HK-2 (cell line): ENCODE measurements at regions not wholly inside any gene's neighbourhood (a gene's known extent, or its start where the extent isn't known, plus 50 kb on each side); places are given as distances from the start of the nearest gene placed in this dataset.
"Not testable (repeated sequence)": the region's sequence is repeated elsewhere in the genome, so short reads cannot be mapped to it uniquely, and the experiment has no call there.

Experiments used
- DNase-seq: peaks from one replicate; pipeline ENCODE4 v3.0.0-alpha.2; 2018; ENCODE audit not compliant: unreplicated experiment

DNA sequence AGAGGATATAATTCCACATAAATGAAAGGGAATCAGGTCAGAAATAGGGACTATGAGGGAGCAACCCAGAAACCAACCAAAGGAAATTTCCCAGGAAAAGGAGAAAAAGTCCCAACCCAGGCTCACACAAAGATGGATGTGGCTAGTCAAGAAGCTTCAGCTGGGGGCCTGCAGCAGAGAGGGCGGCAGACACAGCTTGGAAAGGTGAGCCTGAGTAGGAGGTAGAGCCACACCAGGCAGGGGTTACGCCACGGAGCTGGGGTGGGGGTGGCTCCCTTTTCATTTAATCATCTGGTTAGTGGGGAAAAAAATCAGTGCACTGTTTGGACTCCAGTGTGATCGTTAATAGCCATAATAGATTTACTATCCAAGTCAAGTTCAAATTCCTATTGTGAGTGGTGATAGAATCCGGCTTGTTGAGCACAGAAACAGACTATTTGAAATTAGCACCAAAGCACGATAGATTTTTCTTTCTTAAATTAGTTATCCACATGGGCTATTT lies 220.6 kb downstream of the TPBG start:
- no peak for DNase-seq

DNA sequence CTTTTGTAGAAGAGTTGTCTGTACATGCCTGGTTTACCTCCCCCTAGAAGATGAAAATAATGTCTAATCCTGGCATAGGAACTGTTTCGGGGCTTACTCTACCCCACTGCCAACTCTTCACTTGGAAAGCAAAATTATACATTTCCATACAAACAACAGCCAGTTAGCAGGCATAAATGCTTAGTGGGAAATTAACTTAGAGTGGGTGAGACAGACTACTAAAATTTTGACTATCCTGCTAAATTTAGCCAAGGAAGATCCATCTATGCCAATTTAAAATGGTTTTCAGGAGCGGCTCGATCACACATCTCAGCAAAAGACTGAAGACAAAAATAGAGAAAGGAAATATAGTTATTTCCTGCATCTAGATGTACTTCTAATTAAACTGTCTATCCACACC lies 221.2 kb downstream of the TPBG start:
- DNase-seq: no peak

DNA sequence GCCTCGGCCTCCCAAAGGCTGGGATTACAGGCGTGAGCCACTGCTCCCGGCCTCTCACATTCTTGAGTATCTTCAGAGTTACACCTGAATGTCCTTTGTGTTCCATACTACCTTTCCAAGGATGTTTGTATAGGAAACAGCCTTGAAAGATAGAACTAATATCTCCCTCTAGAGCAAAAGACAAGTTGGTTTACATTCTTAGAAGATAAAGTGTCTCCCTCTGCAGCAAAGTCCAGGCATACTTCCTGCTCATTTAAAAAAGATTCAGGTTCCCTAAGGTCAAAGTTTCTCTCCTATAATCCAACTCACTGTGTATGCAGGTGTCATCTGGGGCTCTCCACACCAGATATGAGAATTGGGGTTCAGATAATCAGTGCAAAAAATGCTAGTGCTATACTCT lies 224.4 kb downstream of the TPBG start:
- no peak for DNase-seq

DNA sequence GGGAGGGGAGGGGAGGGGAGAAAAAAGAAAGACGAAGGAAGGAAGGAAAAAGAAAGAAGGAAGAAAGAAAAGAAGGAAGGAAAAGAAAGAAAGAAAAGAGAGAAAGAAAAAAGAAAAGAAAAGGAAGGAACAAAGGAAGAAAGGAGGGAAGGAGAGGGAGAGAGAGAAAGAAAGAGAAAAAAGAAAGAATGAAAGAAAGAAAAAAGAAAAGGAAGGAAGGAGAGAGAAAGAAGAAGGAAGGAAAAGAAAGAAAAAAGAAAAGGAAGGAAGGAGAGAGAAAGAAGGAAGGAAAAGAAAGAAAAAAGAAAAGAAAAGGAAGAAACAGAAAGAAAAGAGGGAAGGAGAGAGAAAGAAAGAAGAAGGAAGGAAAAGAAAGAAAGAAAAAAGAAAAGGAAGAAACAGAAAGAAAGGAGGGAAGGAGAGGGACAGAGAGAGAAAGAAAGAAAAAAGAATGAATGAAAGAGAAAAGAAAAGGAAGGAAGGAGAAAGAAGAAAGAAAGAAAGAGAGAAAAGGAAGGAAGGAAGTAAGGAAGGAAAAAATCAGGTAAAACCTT lies 225.3 kb downstream of the TPBG start:
- no peak for DNase-seq

DNA sequence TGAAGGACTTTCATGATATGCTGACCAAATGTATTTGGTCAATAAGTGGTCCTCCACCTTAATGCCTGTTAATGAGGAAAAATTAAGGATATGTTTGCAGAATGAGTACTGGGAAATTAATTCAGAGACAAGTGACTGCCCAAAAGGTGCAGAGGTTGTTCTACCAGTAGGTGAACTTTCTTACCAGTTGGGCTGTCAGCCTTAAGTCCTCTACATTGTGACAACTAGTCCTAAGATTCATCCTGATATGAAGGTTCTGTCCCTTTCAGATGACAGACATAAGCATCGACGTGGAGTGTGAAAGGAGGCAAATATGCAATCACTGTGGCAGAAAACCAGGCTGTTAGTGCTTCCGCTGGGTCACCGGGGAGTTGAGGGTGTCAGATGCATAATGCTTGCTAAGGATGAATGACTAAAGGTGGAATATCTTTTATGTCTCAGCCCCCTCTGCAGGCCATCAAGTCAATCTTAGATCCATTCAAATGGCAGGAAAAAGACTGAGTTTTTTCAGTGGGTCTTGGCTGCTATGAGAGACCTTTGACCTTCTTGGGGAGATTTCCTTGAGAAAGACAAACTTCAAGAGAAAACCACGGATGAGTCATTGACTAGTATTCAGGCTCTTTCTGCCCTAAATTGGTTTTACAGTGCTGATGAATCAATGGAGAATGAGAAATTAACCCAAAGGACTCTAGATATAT lies 226.0 kb downstream of the TPBG start:
- peak; percentile 41 for DNase-seq

DNA sequence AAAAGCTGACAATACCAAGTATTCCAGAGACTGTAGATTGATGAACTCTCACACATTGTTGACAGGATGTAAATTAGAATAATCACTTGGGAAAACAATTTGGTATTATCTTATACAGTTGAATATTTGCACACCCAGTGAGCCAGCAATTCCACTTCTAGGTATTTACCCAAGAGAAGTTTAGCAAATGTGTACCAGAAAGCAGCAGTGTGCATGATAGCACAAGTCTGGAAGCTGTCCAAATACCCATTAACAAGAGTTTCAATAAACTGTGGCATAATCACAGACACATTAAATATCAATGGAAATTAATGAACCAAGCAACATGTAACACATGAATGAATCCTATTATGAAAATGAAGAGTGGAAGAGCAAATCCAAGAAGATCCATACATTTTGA lies 233.6 kb downstream of the TPBG start:
- DNase-seq: no peak

DNA sequence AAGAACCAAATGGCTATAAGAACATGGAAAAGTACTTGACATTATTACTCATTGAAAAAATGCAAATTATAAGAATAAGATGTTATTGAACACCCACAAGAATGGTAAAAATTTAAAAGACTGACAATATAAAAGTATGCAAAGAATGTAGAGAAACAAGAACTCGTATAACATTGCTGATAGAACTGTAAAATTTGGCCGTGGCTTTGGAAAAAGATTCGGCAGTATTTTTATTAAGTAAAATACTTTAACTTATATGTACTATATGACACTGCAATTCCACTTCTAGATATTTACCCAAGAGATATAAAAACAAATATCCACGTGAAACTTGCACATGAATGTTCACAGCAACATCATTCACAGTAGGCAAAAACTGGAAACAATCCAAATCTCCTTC lies 239.2 kb downstream of the TPBG start:
- no peak for DNase-seq

DNA sequence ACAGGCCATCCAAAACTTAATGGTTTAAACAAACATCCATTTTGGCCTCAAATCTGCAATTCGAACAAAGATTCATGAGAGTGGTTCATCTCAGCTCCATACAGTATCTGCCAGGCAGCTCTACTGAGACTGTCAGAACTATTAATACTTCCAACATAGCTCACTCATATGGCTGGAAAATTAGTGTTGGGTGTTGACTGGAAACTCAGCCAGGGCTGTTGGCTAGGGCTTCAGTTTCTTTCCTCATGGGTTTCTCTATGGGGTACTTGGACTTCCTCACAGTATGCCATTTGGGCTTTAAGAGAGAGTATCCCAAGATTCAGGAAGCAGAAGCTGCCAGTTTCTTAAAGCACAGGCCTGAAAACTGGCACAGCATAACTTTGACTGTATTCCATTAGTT lies 240.3 kb downstream of the TPBG start:
- DNase-seq: no peak

DNA sequence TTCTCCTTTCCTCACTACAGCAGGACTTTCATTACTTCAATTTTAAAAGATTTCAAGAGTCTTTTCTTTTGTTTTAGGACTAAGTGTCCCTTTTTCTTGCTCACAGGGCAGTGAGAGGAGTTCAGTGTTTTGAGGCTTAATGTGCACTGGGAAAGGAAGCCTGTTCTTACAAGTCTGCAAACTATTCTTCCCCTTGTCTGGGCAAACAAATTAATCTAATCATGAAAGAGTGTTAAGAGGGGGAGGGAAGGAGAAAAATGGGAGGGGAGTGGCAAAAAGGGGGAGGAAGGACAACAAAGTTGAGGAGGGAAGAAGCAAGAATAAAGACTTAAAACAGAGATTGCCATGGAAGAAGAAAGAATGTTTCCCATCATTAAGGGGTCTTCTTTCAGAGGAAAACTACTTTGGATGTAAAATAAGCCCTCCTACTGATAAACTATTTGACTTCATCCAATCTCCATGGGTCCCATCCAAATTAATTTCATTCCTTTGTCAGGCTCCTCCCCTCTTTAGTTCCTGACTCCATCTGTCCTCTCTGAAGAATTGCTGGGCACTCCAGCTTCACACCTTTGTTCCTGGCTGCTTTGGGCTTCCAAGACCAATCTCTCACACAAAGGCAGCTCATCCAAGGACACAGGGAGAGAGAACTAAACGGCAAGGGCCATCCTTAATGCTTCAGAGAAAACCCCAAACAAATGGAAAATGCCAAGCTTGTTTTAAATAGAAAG lies 244.5 kb downstream of the TPBG start:
- no peak for DNase-seq

DNA sequence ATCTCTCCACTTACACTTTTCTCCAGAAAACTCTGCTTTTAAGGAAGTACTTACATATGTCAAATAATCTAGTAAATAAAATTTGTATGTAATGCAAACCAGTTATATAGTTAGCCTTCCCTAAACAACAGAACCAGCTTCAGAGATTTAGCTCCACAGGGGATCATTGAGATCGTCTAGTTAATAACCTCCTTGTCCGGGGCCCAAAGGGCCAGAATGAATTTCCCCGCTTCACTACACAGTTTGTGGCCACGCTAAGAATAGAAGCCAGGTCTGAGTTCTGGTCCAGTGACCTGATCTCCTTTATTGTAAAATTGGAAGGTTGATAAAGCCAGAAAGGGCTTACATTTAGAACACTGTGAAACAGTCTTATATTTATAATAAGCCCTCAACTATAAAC lies 245.2 kb downstream of the TPBG start:
- no peak for DNase-seq

DNA sequence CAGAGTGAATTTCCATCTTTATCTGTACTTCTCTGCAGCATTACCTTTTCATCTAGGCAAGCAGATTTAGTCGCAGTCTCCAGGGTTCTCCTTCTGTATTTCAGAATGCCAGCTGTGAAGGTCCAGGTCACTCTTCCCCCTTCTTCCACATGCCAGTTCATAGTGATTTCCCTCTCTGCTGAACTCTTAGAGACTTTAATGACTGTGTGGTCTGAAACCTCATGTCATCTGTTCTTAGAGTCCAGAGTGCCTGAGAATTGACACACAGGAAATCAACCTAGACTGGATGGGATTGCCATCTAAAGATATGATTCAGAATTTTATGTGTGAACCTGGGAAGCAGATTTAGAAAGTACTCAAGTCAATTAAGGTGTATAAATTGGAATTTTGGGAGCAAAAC lies 248.1 kb downstream of the TPBG start:
- no peak for DNase-seq

DNA sequence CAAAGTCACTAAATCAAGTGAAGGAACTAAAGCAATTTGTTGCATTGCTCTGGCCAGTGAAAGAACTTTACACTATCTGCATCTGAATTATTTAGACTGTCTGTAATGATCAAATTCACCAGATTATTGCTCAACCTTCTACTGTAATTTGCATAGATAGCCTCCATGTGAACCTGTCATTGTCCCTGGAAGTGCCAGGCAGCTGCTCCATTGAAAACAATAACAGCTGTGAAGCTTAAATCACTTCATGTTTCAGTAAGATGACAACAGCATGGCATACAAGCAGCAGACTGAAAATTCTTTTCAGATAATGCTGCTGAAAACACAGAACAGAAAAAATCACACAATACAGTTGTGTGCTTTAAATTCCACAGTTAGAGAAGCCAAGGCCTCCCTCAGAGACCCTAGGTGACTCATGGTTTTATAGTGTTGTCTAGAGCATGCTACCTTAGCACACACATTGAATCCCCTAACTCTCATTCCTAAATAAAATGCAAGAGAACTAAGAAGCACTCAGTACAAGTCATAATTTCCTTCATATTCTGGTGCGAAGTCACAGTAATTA lies 248.9 kb downstream of the TPBG start:
- DNase-seq: no peak

DNA sequence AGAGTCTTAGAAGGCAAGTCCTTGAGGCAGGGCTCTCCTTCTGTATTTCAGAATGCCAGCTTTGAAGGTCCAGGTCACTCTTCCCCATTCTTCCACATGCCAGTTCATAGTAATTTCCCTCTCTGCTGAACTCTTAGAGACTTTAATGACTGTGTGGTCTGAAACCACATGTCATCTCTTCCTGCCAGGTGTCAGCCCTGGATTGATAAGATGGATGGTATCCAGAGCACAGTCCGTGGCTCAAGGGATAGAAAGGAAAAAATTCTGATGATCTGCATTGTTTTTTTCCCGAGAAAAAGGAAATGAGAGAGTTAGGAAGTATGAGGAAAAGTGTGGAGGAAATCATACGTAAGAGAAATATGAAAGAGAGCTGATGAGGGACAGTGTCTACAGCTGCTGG lies 250.9 kb downstream of the TPBG start:
- no peak for DNase-seq

DNA sequence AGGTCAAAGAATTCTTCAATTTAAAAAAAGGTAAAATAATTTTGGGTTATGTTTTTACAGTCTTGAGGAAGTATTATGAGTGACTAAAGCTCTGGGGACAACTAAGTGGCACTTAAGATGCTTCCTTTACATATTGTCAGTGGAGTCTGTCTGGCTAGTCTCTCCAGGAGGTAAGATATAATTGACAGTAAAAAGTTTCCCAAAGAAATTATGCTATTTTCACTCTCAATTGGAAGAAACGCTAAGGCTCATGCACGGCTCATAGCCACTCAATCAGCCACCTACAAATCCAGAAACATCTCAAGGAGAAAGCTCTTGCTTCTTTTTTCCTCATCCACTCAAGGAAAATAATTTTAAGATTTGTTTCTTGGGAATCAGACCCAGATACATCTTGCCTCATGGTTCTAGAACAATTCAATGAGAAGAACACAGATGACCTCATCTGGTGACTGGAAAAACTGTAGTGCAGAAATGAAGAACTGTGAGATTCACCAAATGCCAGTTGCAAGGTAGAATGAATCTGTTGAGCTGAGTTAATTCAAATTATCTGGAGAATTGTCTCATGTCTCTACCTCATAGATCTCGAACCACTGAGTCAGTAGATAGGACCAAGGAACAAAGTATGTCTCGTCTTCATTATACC lies 252.9 kb downstream of the TPBG start:
- DNase-seq: no peak

DNA sequence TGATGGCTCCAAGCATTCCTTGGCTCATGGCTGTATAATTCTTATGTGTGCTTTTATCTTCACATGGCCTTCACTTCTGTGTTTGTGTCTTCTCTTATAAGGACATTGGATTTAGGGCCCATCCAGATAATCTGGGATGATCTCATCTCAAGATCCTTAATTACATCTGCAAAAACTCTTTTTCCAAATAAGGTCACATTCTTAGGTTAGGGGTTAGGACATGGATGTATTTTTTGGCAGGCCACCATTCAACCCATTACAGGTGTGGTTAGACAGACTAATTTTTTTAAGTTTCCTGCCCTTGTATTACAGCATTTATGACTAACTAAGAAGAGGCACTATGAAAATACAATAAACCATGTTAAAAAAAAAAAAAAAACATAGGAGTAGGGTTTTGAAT lies 254.0 kb downstream of the TPBG start:
- no peak for DNase-seq

DNA sequence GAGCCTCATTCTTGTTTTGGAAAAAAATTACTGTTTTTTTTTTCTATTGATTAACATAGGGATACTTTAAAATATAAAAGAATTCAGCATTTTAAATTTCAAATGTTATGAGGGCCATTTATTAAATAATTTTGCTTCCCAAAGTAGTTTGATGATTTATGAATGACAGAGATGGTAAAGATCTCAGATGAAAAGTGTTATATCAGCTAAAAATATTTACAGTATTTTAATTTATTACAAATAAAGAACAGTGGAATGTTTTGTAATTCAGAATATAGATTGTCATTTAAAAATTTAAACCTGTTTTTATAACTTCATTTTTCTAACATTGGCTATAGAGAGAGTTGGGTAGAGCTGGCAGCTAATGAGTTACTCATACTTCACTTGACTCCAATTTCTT lies 256.0 kb downstream of the TPBG start:
- no peak for DNase-seq

DNA sequence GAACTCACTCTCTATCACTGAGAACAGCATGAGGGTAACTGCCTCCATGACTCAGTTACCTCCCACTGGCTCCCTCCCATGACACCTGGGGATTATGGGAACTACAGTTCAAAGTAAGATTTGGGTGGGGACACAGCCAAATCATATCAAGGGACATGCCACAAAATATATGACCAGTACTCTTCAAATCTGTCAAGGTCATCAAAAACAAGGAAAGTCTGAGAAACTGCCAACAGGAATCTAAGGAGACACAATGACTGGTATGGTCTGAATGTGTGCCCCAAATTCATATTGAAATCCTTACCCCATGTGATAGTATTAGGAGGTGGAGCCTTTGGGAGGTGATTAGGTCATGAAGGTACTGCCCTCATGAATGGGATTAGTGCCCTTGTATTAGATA lies 258.8 kb downstream of the TPBG start:
- DNase-seq: no peak

DNA sequence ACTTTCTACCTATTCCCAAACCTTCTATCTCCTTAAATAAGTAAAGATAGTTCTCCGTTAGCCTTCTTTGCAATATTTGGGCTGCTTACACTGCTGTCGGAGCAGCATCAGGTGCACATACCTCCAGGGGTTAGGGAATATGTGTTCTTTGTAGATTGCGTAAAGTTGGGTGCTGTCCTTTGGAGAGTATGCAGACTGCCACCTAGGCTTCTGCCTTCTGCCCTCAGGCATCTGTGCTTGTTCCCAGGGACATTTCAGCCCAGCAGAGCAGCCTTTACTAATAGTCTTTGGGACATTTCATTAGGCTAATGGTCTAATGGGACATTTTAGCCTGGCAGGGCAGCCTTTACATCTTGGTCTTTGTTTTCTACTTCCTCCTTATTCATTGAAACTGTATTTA lies 260.6 kb downstream of the TPBG start:
- no peak for DNase-seq

DNA sequence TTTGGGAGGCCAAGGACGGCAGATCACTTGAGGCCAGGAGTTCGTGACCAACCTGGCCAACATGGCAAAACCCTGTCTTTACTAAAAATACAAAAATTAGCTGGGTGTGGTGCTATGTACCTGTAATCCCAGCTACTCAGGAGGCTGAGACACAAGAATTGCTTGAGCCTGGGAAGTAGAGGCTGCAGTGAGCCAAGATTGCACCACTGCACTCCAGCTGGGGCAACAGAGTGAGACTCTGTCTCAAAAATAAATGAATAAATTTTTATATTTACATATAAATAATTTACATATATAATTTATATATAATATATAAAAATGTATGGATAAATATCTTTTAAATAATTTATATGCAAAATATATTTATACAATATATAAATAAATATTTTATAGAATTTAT lies 263.3 kb downstream of the TPBG start:
- DNase-seq: not testable (repeated sequence)

DNA sequence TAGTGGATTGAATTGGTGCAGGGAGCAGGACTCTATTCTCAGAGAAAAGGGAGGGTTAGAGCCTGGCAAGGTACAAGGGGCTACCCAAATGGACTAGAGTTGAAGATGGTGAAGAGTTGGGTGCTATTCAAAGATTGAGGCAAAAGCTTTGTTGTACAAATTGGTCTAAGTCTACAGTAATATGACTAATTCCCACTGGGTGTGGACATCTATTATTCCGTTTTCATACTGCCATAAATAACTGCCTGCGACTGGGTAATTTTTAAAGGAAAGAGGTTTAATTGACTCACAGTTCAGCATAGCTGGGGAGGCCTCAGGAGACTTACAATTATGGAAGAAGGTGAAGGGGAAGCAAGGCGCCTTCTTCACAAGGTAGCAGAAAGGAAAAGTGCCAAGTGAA lies 266.3 kb downstream of the TPBG start:
- no peak for DNase-seq

DNA sequence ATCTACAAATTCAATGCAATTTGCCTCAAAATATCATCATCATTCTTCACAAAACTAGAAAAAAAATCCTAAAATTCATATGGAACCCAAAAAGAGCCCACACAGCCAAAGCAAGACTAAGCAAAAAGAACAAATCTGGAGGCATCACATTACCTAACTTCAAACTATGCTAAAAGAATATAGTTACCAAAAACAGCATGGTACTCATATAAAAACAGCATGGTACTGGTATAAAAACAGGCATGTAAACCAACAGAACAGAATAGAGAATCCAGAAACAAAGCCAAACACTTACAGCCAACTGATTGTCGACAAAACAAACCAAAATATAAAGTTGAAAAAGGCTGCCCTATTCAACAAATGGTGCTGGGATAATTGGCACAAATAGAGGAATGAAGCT lies 278.1 kb downstream of the TPBG start:
- DNase-seq: no peak

DNA sequence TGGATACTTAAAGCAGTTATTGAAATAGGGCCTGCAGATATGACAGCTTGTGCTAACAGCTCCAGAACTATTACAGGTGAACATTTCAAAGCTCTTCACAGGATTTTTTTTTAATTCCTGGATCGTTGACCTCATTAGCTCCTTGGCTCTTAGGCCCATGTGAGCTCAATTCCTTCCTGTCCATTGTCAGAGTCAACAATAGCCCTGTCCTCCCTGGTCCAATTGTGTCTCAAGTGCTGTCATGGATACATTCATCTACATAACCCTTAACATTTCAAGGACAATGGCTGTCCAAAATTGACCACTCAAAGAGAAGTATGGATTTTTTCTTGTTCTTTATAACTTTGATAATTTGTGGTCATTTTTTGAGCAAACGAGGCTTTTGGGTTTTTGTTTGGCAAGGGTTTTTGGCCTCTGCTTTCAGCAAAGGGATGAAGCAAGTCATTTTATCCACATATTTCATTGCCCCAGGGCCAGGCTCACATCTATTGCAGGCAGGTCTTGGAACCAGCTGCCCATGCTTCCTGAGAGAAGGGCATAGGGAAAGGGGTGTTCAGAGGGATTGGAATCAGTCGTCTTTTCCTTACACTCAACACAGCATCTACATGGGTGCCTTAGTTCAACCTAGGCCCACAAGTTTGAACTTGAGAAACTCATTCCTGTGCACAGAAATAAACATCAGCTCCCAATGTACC lies 282.1 kb downstream of the TPBG start:
- no peak for DNase-seq
